SKM-1 treated with dmso at 0.1 percent for 144 hours (cell line): ENCODE measurements at regions not wholly inside any gene's neighbourhood (a gene's known extent, or its start where the extent isn't known, plus 50 kb on each side); places are given as distances from the start of the nearest gene placed in this dataset.
"Not testable (repeated sequence)": the region's sequence is repeated elsewhere in the genome, so short reads cannot be mapped to it uniquely, and the experiment has no call there.

Experiments
- DNase-seq: peaks from one replicate; lab custom pipeline; 2025; ENCODE audit not compliant: unreplicated experiment; lab: John Stamatoyannopoulos, UW

- no peak for DNase-seq
These were observed 120.4 kb upstream of the ZNF184 start for GRCh38 chr6:27593200-27593818.

- peak; percentile 87 for DNase-seq
These were observed 119.7 kb upstream of the ZNF184 start for GRCh38 chr6:27592481-27593199.

DNA sequence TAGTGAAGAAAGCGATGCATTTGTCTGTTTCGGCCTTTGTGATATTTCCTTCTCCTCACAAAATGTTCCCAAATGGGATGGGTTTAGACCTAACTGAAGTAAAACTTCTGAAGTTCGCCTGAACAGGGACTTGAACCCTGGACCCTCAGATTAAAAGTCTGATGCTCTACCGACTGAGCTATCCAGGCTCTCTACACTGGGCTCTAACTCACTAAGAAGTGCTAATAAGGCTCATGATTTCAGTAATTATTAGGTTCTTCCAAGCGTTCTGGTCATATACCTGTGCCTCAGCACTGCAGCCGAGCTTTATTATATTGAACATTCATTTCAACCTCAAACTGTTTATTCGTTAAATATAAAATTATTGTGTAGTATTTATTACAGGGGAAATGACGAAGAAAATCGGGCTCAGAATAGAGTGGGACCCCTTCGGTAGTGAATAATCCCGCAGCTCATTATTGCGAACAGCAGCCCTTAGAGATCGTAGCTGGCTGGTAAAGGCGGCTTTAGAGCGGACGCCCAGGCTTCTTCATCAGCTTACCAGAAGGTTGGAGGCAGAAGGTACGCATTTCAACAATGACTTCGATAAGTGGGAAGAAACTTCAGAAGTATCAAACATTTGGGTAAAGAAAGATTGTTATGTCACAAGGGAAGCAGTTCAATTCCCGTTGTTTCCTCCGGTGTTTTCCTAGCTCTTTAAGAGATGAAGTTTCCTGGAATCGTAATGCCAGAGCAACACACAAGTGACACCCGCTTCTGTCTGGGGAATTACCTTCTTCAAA, 119.0 kb upstream of the ZNF184 start:
- DNase-seq, result peak; percentile 42

DNA sequence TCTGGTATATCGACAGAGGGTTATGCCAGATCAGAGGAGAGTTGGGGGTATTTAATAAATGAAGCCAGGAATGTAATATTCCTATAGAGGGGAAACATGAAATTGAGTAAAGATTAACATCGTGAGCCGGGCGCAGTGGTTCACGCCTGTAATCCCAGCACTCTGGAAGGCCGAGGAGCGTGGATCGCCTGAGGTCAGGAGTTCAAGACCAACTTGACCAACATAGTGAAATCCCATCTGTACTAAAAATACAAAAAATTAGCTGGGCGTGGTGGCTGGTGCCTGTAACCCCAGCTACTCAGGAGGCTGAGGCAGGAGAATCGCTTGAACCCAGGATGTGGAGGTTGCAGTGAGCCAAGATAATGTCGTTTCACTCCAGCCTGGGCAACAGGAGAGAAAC, 112.4 kb upstream of the ZNF184 start:
- DNase-seq, result not testable (repeated sequence)

DNA sequence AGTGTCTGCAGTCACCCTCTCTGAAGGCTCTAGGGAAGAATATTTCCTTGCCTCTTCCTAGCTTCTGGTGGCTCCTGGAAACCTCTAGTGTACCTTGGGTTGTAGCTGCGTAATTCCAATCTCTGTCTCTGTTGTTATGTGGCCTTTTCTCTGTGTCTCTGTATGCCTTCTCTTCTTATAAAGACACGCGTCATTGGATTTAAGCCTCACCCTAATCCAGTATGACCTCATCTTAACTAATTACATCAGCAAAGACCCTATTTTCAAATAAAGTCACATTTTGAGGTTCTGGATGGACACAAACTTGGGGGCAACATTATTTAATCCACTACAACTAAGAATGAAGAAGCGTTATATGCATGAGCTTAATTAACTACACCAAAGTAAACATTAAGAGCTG, 111.4 kb upstream of the ZNF184 start:
- no peak for DNase-seq

GRCh38 chr6:27582928-27583725, 110.2 kb upstream of the ZNF184 start:
- peak; percentile 15 for DNase-seq

- no peak for DNase-seq
These were observed 107.1 kb upstream of the ZNF184 start for GRCh38 chr6:27579973-27580372.

GRCh38 chr6:27577922-27578321, 105.0 kb upstream of the ZNF184 start:
- no peak for DNase-seq

DNA sequence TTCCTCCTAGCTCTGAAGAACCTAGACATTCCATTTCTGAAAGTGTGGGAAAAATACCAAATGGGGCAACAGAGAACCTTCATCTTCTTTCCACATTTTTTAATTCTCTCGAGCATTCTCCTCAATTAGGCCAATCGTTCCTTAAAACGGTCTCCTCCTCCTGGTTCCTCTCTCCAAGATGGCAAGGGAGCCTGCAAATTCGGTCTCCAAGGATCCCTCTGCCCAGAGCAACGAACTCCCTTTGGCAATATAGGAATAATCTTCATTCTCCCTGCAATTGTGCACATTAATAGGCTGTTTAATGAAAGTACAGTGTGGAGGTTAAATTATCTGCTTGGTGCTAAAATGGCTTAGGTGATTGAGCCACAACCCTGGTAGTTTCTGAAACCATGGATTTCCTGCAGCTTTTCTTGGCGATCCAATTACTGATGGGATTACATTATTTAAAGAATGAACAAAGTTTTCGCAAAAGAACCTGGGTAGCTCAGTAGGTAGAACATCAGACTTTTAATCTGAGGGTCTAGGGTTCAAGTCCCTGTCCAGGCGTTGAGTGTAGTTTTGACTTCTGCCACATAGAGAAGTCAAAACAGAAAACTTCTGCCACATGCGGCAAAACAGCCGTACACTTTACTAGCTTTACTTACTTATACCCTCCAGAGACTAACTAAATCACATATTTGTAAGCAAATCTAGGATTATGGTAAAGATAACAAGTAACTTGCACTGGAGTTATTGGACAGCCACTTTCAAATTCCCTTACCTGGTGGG, 102.9 kb upstream of the ZNF184 start:
- DNase-seq, result no peak

- no peak for DNase-seq
These were observed 95.5 kb upstream of the ZNF184 start for GRCh38 chr6:27568226-27568897.

DNA sequence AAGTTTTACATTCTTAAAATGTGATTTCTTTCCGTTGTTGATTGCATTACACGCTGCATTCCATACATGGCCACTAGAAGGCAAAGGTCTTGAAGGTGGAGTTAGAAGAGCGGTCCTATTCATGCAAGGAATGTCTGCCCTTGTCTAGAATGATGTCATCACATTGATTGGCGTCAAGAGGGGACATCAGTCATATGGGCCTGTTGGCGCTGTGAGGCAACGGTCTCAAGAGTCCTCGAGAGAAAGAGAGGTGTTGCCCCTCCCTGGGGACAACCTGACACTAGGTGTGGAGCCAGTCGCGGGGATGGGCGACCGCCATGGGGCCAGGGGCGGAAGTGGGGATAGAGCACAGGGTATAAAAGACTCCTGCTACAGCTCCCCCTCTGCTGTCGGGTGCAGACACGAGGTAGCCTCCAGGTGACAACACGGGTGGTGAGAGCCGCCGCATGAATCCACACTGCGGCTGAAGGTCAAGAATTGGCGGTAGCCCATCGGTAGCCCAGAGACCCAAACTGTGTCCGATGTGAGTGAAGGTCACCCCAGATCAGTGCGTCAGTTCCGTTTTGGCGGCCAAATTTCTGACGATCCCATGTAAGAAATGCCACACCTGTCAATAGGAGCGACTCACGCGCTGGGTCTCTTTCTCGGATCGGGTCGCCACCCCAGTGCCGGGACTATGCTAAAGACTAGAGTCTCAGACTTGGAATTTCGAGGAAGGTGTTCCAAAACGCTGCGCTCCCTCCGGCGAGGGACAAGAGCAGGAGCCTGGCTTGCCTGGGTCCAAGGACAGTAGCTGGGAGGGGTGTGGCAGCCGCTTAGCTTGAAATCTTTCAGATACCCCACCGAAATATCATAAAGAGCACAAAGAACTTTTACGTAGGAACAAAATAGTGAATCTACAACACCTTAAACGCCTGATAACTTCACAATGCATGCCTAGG, 93.2 kb upstream of the ZNF184 start:
- no peak for DNase-seq

GRCh38 chr6:27562027-27562410, 89.1 kb upstream of the ZNF184 start:
- DNase-seq, result no peak

DNA sequence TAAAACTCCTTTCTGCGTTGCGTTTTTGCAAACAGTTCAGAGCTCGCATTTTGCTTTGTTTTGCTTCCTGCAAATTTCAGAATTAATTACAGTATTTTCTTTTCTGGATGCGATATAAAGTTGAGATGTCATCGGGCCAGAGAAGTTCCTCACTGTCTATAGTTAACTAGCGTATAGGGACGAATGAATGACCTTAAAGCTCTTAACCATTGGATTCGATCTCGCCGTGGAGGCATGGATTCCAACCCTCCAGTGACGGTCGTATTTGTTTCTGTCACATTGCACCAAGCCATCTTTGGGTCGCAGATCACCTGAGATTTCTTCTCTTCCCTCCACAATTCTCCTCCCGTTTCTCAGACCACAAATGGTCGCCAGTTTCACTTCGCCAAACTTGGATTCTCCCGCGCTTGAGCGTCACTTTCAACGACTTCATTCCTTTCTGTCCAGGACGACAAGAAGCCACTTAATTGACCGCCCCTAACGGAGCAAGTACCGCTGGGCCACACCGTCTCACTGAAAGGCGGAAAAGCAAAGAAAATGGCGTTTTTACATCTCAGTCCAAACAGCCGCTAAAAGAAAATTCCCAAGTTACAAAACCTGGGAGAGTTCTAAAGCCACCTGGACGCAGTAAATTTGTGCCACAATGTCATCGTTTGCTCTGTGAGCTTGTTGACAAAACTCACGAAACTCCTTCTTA, 85.3 kb upstream of the ZNF184 start:
- no peak for DNase-seq

- no peak for DNase-seq
These were observed 83.5 kb upstream of the ZNF184 start for GRCh38 chr6:27556406-27556805.

GRCh38 chr6:27553123-27553904, 80.4 kb upstream of the ZNF184 start:
- DNase-seq, result no peak

DNA sequence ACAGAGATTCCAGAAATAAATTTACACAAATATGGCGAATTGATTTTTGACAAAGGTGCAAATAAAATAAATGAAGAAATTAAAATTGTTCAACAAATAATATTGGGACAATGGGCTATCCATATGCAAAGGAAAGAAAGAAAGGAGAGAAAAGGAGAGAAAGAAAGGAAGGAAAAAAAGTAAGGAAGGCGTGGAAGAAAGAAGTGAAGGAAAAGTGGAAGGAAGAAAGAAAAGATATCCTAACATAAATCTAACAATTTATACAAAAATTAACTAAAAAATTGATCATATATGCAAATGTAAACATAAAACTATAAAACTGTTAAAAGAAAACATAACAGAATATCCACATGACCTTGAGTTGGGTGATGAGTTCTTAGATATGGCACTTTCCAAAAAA, 78.7 kb upstream of the ZNF184 start:
- DNase-seq, result no peak

GRCh38 chr6:27550692-27551091, 77.8 kb upstream of the ZNF184 start:
- no peak for DNase-seq

GRCh38 chr6:27549241-27549598, 76.3 kb upstream of the ZNF184 start:
- DNase-seq, result not testable (repeated sequence)
